AG04450 (cell line): ENCODE measurements at regions not wholly inside any gene's neighbourhood (a gene's known extent, or its start where the extent isn't known, plus 50 kb on each side); places are given as distances from the start of the nearest gene placed in this dataset.

Experiments used
- CTCF ChIA-PET: fragments of 300-600, 350-600 bp; formaldehyde crosslinking; extraction: SDS; loops from one replicate; lab custom pipeline; 2022; ENCODE audit warnings: antibody characterized with exemption, inconsistent platforms; lab: Charles Lee
- POLR2A ChIA-PET: fragments of 350-600 bp; formaldehyde crosslinking; extraction: SDS; loops from one replicate; lab custom pipeline; 2021; ENCODE audit warnings: antibody characterized with exemption, inconsistent platforms; lab: Yijun Ruan, JAX
- DNase-seq: peaks from one replicate; pipeline ENCODE4 v3.0.0-alpha.2; 2011; ENCODE audit warnings: low read depth, low spot score
- H3K27ac ChIP-seq: one replicate; pipeline ENCODE4 v1.5.1; 2012; ENCODE audit warnings: low read depth, low read length, control low read depth
- H3K27me3 ChIP-seq: one replicate; pipeline ENCODE4 v1.6.0; 2012; ENCODE audit warnings: low read length; ENCODE audit not compliant: control insufficient read depth, insufficient read depth
- H3K4me3 ChIP-seq: 2 replicates; pipeline ENCODE4 v1.5.1; 2011; ENCODE audit warnings: mild to moderate bottlenecking, low read depth, low read length, control low read depth
- H3K9me3 ChIP-seq: 2 replicates; pipeline ENCODE4 v1.5.1; 2012; ENCODE audit warnings: low read length; ENCODE audit not compliant: control insufficient read depth, insufficient read depth
- CTCF ChIP-seq: IDR thresholded peaks from 2 replicates; pipeline ENCODE4 v1.5.1; 2011; ENCODE audit warnings: low read depth, low read length, control low read depth, inconsistent platforms

- Histone ChIP-seq H3K4me3 (no peak overlapping the region), H3K9me3 (no peaks in the 10 kb centered on the region), H3K27ac (no peak overlapping the region), H3K27me3 (no peaks in the 10 kb centered on the region)
- no peak for TF ChIP-seq CTCF
- ChIA-PET POLR2A (no interaction called here), CTCF (interaction anchor here (1.3 kb wide), 1 partner anchor 21 kb away, joined by 4 read pairs; no protein-coding TSS in a partner anchor)
- no peak for DNase-seq
These were observed 87.4 kb upstream of the FER start for GRCh38 chr5:108660291-108660690.

GRCh38 chr5:108659531-108659930, 88.2 kb upstream of the FER start:
- no peaks in the 10 kb centered on the region for H3K27me3 ChIP-seq
- ChIA-PET POLR2A (no interaction called here), CTCF (interaction anchor here (1.3 kb wide), 1 partner anchor 22 kb away, joined by 4 read pairs; no protein-coding TSS in a partner anchor)
- TF ChIP-seq CTCF, result no peak
- no peak for DNase-seq
- H3K27ac ChIP-seq, result no peak overlapping the region
- H3K4me3 ChIP-seq, result no peak overlapping the region
- H3K9me3 ChIP-seq, result no peaks in the 10 kb centered on the region

- no peak overlapping the region for H3K4me3 ChIP-seq
- no peaks in the 10 kb centered on the region for H3K9me3 ChIP-seq
- TF ChIP-seq CTCF, result 0 out of 2 replicates have a peak, but pooled peaks have one; percentile 10
- DNase-seq, result peak; percentile 23
- POLR2A ChIA-PET, result interaction anchor here (0.6 to 1.4 kb wide), 2 partner anchors 73 to 820 kb away, joined by 4 to 5 read pairs; no protein-coding TSS in a partner anchor
- CTCF ChIA-PET, result interaction anchor here (1.0 to 2.3 kb wide), 4 partner anchors 14 to 395 kb away, joined by 3 to 15 read pairs (median 6); no protein-coding TSS in a partner anchor
- no peaks in the 10 kb centered on the region for H3K27me3 ChIP-seq
- H3K27ac ChIP-seq, result no peak overlapping the region
These were observed 91.8 kb upstream of the FER start for GRCh38 chr5:108655750-108656450.

GRCh38 chr5:108654051-108654450, 93.6 kb upstream of the FER start:
- ChIA-PET CTCF (interaction anchor here (0.6 to 1.3 kb wide), 4 partner anchors 8 to 685 kb away, joined by 3 to 6 read pairs (median 4); no protein-coding TSS in a partner anchor), POLR2A (no interaction called here)
- H3K4me3 ChIP-seq, result no peak overlapping the region
- H3K27me3 ChIP-seq, result no peaks in the 10 kb centered on the region
- no peak for TF ChIP-seq CTCF
- DNase-seq, result no peak
- H3K9me3 ChIP-seq, result no peaks in the 10 kb centered on the region
- no peak overlapping the region for H3K27ac ChIP-seq

GRCh38 chr5:108653201-108653600, 94.5 kb upstream of the FER start:
- ChIA-PET CTCF (interaction anchor here (1.3 kb wide), 1 partner anchor 11 kb away, joined by 6 read pairs; no protein-coding TSS in a partner anchor), POLR2A (no interaction called here)
- no peak overlapping the region for H3K27ac ChIP-seq
- H3K4me3 ChIP-seq, result no peak overlapping the region
- DNase-seq, result no peak
- no peaks in the 10 kb centered on the region for H3K9me3 ChIP-seq
- no peaks in the 10 kb centered on the region for H3K27me3 ChIP-seq
- TF ChIP-seq CTCF, result no peak
